Amniotic stem cell (primary cell): ENCODE measurements at regions not wholly inside any gene's neighbourhood (a gene's known extent, or its start where the extent isn't known, plus 50 kb on each side); places are given as distances from the start of the nearest gene placed in this dataset.
"Not testable (repeated sequence)": the region's sequence is repeated elsewhere in the genome, so short reads cannot be mapped to it uniquely, and the experiment has no call there.

Source experiments
- DNase-seq: peaks from one replicate; lab custom pipeline; 2025; lab: John Stamatoyannopoulos, UW

DNA sequence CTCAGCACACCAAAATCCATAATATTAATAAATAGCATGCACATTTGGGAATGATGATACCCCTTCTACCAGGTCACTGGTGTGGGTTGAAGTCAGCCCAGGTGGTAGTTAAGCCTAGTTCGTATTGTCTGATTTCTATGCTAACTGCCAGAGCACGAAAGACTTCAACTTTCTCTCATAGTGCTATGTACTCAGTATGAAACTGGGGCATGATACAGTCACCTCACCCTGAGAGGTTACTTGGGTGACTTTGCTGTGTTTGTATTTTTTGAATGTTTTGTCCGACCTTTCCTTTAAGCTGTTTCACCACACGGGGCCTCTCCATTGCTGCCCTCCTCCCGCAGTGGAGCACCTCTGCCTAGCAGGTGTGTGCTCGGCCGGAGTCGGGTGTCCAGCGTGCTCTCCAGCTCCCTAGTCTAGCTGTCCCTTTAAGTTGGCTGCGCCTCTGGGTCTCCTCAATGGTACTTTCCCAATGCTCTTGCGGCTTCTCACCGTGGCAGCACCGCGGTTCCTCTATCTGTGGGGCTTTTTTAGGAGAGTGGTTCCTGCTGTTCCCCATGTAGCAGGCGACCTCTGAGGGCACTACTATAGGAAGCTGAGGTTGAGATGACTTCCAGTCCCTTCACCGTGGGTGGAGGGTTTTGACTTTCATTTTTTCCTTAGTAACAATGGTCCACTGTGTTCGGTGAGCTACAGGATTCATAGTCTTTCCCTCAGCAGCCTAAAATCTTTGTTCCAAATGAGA lies 524.0 kb upstream of the PFKP start:
- DNase-seq, result no peak

GRCh38 chr10:2541176-2541575 lies 526.2 kb upstream of the PFKP start:
- DNase-seq, result no peak

DNA sequence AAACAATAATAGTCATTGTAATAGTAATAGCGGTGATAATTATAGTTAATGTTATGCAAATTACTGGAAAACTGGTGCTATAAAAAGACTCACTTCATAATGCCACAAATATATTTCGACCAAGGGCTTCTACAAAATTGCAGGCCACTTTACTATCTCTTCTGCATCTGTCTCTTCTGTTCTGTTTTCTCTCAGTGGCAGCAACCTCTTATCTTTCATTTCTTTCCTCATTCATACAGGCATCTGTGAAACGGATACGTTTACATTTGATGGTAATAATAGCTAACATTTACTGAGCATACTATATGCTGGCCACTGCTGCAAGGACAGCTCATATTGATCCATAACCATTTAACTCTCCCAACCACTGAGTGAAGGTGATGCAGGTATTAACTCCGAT lies 537.4 kb upstream of the PFKP start:
- no peak for DNase-seq

- no peak for DNase-seq
Observed at GRCh38 chr10:2525781-2526180, 541.6 kb upstream of the PFKP start.

GRCh38 chr10:2519139-2519538 lies 548.2 kb upstream of the PFKP start:
- no peak for DNase-seq

GRCh38 chr10:2509081-2509531 lies 558.2 kb upstream of the PFKP start:
- no peak for DNase-seq

GRCh38 chr10:2501366-2501940 lies 565.9 kb upstream of the PFKP start:
- DNase-seq, result not testable (repeated sequence)

GRCh38 chr10:2494399-2494798 lies 572.9 kb upstream of the PFKP start:
- no peak for DNase-seq

DNA sequence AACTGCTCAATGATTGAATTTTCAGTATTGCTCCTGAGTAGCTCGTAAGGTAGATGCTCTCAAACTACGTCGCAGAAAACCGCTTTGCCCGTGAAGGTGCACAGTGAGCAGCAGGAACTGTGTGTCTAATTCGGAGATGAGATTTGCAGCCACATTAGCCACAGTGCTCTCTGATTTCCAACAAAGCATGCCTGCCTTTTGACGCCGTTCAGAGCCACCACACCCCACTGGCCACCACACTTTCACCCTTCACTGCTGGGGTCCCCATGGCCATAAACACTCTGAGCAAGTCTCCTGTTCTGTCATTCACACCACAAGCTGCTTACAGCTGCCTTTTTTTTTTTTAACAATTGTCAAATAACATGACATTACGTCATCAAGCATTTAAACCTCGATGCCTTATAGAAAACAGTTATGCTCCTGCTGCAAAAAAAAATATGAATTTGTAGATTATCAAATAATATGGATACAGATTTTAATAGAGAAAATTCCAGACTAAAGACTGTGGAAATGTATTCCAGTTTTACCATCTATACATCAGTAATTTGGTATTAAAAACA lies 578.8 kb upstream of the PFKP start:
- DNase-seq, result no peak

DNA sequence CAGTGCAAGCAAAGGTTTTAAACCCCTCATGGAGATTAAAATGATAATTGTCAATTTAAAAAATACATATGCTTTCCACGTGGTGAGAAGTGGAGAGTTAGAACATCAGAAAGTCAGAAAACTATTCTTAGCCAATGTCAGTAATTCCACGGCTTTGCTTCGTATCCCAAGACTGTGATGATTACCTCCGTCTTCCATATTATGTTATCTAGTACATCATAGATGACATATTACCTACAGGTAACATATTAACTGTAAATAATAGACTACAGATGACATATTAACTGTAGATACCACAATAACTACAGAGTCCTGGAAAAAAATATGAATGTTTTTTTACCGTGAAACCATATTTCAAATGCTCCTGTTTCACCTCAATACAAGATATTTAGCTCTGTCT lies 579.4 kb upstream of the PFKP start:
- DNase-seq, result no peak

GRCh38 chr10:2478656-2479055 lies 588.7 kb upstream of the PFKP start:
- DNase-seq, result no peak

GRCh38 chr10:2476812-2477553 lies 590.4 kb upstream of the PFKP start:
- no peak for DNase-seq

DNA sequence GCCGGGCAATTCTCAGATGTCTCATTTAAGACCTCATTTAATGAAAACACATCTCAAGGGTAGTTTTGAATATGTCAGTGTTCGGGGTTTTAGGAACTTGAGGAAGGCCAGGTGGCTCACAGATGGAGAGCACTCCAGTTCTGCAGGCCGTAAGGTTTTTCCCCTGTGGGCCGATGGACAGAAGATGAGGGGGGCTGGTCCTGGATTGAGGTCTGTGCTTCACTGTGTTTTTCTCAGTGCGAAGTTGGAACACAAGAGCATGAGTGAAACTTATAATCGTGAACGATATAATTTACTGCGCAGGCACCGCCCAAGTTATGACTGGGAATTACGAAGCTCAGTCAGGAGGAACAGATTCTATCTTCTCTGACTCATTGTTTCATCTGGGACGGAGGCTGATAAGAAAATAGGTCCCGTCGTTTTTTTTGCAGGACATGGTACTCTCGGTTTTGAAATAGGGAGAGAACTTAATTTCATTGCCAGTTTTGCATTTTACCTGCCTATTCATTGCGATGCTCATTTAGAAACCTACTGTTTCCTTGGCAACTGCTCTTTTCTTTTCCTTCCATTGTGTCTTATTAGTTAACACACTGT lies 591.0 kb upstream of the PFKP start:
- no peak for DNase-seq

DNA sequence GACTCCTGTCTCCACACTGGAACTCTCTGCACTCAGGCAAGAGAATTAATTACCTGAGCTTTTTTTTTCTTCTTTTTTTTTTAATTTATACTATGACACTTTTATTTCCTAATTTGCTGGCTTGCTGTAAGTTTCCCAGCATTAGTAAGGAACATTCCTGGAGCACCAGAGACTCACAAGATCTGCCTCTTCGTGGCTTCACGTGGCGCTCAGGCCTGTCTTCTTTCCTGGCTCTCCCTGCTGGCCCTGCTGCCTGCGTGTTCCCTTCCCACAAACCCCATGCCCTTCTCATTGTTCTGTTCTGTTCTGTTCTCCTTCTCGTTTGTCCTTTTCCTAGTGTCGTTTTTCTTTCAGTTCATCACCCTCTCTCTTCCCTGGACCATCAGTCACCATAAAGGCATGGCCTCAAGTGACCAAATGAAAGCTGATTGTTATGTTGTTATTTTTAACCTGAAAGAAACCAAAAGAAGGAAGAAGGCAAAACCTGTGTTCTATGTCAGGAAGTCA lies 591.6 kb upstream of the PFKP start:
- DNase-seq, result no peak

DNA sequence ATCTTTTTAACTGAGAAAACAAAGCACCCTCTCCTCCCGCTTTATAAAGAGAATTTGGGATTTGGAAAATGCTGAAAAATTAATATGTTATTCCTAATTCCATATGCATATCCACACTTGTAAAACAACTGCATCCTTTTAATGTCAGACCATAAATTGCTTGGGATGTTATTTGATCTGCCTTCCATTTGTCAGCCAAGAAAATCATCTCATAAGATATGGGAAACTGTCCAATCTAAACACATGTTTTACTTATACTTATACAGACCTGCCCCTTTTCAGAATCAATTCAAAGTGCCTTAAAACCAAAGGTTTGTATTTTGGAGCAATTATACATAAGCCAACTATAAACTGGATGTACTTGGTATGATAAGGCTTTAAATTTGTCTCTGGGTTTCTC lies 595.5 kb upstream of the PFKP start:
- no peak for DNase-seq

- DNase-seq, result no peak
Observed at GRCh38 chr10:2469802-2470201, 597.5 kb upstream of the PFKP start.

DNA sequence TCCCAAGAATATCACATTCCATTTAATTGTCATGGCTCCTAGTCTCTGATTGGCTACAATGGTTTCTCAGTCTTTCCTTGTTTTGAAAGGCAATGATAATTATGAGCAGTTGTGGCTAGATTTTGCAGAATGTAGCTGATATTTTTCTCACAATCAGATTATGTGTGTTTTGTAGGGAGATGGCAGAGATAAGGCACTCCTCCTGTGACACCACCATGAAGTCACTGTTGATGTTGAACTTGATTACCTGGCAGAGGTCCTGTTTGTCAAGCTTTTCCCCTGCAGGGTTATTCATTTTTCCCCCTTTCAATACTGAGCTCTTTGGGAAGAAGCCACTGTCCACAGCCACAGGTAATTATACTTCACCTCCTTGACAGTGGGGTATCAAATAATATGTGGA lies 602.9 kb upstream of the PFKP start:
- no peak for DNase-seq

GRCh38 chr10:2463316-2463715 lies 604.0 kb upstream of the PFKP start:
- DNase-seq, result no peak

- DNase-seq, result no peak
Observed at GRCh38 chr10:2462581-2462980, 604.8 kb upstream of the PFKP start.

DNA sequence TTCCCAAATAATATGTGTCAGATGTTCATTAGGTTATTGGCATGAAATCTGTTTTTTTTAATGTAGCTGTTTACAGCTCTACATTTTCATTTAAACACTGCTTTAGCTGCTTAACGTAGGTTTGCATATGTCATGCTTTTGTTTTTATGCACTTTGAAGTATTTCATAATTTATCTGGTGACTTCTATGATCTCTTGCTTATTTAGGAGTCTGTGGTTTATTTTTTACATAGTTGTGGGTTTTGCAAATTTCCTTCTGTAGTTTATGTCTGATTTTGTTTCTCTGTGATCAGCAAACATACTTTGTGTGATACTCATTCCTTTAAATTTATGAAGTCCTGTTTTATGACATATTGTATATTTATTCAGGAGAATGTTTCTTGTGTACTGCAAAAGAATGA lies 606.5 kb upstream of the PFKP start:
- DNase-seq, result no peak

GRCh38 chr10:2459713-2460112 lies 607.6 kb upstream of the PFKP start:
- no peak for DNase-seq

DNA sequence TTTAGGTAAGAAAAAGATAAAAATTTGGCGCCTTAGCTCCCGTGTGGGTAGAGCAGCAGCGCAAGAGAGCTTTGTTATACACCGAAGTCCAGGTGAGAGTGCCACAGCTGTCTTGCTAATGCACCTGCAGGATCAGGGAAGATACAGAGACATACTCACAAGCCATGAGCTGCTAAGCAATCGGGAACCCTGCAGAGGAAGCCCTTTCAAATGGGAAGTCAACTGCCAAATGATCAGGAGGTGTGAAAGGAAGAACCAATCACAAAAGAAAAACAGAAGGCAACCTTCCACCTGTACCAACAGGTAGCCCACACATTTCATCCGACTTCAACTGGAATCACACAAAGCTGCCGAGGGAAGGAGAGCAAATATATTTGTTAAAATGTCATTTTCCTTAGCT lies 610.5 kb upstream of the PFKP start:
- no peak for DNase-seq
